GM18873 (cell line): ENCODE measurements at regions not wholly inside any gene's neighbourhood (a gene's known extent, or its start where the extent isn't known, plus 50 kb on each side); places are given as distances from the start of the nearest gene placed in this dataset.
A peak's percentile ranks its signal among the peaks of the same experiment; 100 is the strongest.

Experiments used
- ATAC-seq: cut with Tn5 transposase; IDR thresholded peaks from one replicate; pipeline ENCODE4 v1.9.1; 2021; ENCODE audit warnings: mild to moderate bottlenecking, moderate library complexity, moderate number of reproducible peaks; ENCODE audit not compliant: unreplicated experiment, low FRiP score

DNA sequence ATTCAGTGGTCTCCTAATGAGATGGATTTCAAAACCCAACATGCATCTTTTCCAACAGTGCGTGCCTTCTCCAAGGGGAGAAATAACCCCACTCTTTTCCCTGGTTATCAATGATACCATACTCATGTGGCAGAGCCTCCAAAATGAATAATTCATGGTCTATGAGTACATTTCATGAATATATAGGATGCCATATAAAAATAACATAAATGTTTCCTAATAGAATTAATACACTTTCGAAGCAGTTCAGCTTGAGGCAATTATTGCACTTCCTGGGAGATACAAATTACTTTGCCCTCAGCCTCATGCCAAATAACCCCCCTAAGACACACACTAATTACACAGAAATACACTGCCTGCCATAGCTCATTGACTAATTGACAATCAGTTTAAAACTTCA, 318.6 kb downstream of the ZSWIM6 start:
- ATAC-seq, result no peak

DNA sequence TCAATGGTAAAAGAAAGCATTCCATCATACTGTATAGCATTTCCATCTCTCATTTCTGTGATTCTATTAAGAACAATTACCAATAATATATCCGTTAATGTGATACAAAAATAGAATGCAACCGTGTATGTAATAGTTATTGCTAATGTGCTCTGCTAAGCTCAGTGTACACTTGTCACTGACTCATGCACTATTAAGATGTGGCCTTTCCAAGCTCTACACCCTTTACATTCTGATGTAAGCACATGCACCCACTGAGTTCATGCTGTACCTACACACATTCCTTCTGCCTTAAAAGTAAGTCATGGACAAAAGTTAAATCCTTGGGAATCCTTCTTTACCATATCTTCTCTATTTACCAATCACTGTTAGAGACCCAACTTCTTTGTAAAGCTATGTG, 319.1 kb downstream of the ZSWIM6 start:
- ATAC-seq, result no peak

DNA sequence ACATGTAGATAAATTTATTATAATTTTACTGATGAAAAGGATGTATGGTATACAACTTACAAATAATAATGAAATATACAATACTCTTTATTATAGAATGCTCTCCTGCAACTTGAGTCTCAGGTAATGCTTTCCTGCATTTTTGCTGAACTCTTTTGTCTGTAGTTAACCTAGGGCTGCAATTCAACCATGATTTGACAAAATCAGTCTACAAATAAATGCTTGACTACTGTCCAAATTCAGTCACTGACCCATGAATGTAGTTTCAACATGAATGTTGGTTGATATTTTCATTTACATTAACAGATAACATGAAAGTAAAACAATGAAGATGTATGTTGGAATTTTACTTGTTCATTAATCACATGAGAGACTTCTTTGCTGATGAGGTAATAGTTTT, 320.9 kb downstream of the ZSWIM6 start:
- no peak for ATAC-seq

DNA sequence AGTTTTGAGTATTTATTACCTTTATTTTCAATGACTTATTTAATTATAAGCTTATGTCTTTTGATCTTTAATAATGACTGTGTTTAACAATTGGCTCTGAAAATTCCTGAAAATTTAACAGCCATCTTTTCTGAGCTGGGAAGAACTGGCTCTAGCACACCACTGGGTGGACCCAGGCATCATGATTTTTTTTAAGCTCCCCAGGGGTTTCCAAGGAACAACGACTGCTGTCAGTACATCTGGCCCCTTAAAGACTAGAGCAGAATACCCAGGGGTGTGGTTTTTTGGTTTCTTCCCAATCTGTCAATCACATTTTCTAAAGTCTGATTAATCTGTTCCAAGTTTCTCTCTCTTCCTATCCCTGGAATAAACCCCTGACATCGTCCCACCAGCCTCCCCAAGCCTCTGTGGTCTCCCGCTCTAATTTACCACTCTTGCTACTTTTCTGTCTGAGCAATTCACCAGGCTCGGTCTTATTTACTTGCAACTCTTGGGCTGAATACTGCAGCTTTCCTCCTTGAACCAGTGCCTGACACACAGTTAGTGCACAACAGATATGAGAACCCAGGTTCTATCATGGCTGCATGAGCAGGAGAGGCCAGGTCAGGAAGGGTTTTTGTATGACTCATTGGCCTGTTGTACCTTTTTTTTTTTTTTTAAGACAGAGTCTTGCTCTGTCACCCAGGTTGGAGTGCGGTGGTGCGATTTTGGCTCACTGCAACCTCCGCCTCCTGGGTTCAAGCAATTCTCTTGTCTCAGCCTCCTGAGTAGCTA, 321.9 kb downstream of the ZSWIM6 start:
- ATAC-seq, result no peak

DNA sequence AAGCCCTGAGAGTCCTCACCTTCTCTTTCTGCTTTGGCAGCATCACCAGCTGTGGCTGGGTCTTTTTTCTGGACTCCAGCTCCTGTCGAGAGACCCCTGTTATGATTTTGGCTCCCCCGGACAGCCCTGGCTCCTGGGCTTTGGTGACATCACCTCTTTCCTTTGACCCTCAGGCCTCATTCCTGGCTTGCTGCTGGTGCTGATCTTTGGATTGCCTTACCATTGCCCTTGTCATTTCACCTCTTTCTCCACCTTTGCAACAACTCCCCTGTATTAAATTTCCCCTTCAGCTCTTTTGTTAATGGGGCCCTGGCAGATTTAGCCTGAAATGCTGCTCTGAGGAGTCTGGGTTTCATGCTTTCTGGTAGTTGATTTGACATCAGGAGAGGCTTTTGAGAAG, 322.8 kb downstream of the ZSWIM6 start:
- no peak for ATAC-seq

DNA sequence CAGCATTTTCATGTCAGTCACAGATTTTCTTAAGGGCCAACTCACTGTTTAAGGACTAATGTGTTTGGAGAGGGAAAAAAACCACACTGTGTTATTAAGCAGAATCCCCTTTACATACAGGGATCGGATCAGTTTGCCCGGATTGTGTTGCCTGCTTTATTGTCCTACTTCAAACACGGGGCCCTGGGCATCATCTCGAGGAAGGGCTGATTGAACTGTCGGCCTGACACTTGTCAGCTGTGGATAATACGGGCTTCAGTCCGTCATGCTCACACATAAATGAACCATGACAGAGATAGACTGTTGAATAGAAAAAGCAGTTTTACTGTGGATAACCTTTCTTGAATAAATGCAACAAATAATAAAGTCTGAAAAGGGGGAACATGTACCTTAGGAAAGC, 325.0 kb downstream of the ZSWIM6 start:
- ATAC-seq, result no peak

DNA sequence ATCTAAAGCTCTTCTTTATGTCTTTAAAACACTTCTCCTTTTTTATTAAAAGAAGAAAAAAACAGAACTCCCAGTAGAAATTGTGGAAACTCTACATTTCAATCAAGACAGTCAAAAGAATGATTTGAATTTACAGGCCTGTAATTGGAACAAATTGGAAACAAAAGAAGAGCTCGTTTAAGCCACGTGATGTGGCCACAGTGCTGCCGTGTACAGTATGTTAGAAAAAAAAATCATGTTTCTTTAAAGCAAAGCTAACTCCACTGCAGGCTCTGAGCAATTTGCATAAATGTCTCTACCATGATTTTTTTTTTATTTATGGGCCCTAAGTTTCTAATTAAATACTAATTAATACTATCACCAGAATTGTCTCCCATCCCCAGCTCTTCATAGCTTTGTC, 325.6 kb downstream of the ZSWIM6 start:
- ATAC-seq, result no peak

DNA sequence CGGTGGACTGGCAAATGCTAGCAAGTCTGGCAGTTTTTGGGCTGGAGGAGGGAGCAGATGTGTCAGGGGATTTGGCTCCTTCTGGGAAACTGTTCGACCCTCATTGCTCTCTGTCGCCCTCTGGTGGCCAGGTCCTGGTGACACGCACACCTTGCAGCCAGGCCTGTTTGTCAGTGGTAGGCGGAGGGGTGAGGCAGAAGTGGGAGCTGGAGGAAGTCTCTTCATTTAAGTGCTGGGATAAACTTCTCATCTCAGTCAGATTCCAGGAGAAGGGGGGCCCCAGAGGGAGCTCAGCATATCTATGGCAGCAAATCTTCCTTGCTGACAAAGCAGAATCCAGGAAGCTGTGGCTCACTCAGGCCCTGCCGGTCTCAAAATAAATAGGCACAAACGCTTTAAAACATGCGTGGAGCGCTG, 326.5 kb downstream of the ZSWIM6 start:
- peak; percentile 63 for ATAC-seq

DNA sequence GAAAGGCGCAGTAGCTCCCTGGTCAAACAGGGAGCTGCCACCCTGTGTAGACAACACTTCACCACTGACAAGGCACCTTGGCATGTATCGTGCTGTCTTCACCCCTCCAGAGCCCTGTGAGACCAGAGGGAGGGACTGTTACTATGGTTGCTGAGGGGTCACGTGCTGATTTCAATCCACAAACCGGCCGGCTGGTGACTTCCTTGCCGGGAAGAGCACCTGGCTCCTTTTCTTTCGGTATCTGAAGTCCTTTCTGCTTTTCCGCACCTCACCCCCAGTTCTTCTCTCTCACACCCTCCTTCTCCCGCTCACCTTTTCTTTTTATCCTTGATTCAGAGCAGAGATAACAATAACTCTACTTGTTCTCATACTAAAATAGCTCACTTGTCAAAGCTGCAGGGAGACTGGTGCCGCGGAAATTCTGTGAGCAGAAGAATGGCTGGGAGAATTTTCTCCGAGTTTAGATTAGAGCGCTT, 327.2 kb downstream of the ZSWIM6 start:
- ATAC-seq, result no peak

DNA sequence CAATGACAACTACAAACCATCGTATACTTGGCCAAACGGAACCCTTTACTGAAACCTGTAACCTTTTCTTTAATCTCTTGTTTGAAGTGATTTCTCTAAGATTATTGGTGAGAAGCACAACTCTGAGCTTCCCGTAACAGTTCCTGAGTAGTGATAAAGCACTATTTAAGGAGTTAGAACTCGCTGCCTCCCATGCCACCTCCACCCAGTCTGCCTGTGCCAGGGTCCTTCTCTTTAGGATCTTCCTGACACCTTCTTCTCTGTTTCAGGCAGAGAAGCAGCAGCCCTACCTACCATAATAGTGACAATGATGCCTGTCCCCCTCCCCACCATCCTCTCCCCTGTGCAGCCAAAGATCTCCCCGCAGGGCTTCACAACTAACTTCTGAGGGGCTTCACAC, 330.6 kb downstream of the ZSWIM6 start:
- no peak for ATAC-seq

DNA sequence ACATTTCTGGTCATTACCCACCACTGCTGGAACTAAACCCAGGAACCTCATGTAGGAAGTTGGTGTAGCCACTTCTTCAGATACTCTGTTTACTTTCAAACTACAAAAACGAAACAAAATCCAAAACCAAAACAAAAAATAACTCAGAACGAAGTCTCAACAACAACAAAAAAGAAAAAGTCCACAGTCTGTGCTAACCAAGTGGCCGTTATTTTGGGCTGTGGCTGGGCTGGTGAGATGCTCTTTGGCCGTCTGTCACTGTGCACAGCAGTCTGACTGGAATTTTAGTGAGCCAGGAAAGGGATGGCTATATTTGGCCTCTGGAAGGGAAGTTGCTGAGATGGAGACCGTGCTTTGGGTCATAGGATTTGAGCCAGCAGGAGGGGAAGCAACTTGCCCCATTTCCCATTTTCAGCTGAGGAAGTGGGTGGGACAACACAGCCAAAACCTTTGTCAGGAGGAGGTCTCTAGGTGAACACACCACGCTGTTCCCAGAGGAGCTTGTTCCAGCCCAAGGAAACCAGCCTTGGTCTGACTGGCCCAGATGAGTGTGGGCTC, 334.1 kb downstream of the ZSWIM6 start:
- ATAC-seq, result no peak

DNA sequence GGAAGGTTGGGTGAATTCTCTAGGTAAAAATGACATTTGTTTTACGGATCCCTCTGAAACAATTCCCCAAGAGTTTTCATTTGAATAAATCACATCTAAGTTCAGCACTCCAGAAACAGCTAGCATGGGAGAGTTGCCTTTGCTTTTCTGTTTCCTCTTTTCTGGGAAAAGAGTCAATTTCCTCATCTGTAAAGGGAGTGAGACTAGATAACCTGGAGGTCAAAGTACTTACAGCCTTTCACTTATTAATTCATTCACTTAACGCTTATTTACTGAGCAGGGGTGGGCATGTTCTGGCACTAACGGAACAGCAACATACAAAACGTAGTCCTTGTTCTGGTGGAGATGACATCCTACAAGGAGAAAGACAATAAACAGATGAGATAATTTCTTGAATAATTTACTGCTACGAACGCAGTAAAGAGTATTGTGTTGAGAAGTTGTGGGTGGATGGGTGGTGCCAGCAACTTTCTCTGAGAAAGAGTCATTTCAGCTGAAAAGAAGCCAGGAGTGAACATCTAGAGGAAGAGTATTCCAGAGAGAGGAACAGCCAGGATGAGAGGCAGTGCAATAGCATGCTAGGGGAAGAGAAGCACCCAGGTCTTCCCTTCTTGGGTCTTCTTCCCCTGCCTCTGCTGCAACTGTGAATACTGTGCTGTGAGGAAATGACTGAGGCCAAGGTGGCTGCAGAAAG, 335.6 kb downstream of the ZSWIM6 start:
- ATAC-seq, result no peak

DNA sequence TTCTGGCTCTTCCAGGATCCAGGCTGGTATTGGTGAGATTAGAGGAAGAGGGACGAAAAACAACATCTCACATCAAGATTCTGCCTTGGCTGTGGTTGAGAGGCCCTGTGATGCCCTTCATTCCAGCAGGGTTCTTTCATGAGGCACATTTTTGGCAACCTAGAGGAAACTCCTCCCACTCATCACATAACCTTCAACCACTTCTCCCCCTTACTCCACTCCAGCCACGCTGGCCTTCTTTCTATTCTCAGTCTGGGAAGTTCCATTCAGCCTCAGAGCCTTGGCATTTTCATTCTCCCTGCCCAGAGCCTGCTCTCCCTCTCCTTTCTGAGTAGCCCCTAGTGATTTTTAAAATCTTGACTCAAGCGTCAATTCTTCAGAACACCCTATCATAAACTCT, 337.5 kb downstream of the ZSWIM6 start:
- ATAC-seq, result no peak

DNA sequence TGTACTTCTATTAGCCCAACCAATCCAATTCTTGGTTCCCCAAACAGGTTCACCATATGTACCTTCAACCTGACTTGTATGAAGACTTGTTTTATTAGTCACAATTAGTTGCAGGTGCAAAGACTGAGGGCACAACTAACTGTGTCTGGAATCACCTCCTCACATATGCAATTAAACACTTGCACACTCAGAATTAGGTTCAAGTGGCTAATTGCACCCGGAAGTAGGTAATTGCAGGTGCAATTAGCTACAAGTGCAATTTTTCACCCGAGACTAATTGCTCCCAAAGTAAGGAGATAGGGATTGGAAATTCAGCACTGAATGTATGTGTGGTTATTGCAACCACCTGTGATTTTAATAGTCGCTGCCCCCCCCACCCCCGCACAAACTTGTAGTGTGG, 338.9 kb downstream of the ZSWIM6 start:
- no peak for ATAC-seq

DNA sequence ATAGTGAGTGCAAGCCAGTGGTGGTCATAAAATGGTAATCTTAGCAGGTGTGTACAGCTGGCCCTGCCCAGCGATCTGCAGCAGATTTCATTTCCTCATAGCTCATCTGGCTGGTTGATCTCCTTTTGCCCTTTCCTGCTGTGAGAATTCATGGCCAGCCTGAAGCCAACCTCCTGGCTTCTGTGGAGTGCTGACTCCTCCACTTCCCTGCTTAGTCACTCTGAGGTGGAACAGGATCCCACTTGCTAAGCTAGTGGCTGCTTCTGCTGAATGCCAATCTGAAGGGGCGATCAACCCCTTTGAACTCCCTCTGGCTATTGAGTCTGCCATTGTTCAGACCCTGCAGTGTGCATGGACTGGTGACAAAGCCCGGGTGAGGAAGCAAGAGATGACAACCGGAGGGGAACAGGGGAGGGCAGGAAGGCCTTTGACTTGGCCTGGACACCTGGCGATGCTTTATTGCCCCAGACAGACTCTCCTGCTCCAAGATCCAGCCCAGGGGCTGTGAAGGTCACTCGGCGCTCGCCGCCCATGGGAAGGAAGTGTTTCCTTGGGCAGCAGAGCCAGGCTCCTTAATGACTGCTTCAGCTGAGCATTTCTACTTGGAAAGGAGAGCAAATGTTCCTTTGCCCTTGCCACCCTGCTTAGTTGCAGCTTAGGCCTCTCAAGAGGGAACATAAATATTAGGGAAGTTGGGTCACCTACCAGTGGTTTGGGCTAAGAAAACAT, 341.1 kb downstream of the ZSWIM6 start:
- no peak for ATAC-seq

DNA sequence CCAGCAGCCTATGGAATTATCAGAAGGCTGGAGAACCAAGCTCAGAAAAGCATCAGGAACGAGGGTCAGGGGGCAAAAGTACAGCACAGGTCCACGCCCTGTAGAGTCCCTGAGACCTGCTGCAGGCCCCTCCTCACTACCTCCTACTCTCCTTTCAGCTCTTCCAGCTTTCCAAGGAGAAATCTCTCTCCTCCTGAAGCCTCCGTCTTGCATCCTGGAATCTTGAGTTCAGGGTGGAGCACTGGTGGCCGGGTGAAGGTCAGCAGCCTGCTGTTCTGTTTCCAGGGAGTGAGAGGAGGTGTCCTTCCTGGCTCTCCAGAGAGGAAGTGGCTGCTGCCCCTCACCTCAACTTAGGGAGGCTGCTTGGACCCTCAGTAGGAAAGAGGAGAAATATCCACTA, 342.3 kb downstream of the ZSWIM6 start:
- no peak for ATAC-seq

DNA sequence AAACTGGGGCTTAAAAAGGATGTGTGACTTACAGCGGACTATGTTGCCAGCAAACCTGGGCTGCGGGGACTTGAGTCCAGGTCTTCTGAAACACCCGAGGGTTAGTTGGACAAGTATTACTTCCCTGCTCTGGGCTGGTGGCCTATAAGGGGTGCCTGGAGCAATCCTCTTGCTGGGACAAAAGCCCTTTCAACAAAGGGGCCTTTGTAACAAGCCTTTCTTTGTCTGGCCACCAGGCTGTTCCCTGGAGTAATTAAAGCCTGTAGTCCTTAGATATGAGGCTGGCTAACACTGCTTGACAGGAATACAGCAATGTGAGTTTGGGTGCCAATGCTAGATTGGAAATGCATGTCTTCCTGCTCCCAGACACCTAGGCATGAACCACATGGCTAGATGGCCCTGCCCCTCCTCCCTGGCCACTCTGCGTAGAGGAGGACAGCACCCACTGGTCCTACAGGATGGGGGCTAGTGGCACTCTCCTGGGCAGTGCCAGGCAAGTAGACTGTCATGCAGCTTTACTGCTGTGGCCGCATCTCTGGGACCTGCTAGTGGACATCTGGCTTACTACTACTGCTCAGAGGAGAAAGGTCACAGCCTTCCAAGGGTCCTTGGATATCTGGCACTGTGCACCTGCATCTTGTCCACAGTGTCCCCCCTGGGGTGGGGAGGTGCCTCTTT, 343.1 kb downstream of the ZSWIM6 start:
- ATAC-seq, result no peak

DNA sequence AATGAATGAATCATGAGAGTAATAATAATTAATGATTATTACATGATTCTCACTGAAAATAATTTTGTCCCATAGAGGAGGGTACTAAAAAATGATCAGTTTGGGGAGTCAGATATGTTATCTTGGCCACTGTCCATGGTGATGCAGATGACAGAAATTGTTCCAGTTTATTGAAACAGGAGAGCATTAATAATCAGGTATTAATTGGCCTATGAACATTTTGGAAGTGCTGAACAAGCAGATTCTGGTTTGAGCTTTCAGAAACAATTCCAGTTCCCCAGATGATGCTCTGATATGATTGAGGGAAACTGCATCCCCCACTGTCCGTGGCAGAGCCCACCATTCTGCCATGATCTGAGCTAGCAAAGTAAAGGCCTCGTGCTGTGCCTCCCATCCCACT, 345.2 kb downstream of the ZSWIM6 start:
- ATAC-seq, result no peak

DNA sequence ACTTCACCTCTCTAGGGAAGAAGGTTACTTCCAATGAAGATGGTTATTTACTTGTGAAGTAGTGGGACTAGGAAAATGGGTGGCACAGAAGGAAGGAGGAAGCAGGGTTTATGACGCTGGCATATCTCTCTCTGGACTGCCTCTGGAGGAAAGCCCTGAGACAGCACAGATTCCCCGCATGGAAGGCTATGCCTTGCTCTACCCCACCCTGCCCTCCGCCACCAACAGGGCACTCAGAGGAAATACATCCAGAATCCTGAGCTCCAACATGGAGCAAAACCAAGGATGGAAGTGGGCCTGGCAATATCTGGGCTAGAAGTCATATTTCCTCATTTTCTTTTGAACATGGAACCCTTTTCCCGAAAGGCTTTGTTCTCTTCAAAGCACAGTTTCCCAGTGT, 346.9 kb downstream of the ZSWIM6 start:
- ATAC-seq, result no peak

DNA sequence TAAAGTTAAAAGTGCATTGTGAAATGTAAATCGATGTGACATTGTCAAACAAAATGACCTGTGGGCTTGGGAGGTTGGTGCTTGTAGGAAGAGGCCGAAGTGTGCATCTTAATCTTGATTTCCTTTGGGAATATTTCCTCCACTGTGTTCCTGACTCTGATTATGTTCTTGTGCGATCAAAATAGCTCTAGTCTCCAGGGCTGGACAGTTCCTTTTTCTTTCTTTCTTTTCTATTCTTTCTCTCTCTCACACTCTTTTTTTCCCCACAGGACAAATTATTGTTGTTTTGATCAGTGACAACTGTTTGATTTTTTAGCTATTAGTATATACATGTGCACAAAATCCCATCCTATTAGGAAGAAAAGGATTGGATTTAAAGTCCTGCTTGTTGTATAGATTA, 347.5 kb downstream of the ZSWIM6 start:
- ATAC-seq, result no peak

DNA sequence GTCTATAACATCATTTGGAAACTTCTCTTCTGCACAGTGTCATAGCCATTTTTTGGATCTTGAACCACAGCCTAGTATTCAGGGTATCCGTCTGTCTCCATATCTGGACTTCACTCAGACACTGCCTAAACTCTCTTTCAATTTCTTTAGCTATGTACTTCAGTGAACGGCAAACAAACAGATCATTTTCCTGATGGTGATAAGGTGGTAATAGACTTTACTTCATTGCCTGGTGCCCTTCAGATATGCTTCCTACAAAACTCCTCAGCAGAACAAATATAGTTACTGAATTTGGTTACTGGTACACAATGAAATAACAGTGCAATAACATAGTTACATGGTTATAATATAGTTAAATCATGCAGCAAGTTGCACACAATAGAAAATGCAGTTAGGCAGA, 348.2 kb downstream of the ZSWIM6 start:
- ATAC-seq, result no peak
